ENCODE measurements at regions not wholly inside any gene's neighbourhood (a gene's known extent, or its start where the extent isn't known, plus 50 kb on each side); places are given as distances from the start of the nearest gene placed in this dataset.
"Not testable (repeated sequence)": the region's sequence is repeated elsewhere in the genome, so short reads cannot be mapped to it uniquely, and the experiment has no call there.

DNA sequence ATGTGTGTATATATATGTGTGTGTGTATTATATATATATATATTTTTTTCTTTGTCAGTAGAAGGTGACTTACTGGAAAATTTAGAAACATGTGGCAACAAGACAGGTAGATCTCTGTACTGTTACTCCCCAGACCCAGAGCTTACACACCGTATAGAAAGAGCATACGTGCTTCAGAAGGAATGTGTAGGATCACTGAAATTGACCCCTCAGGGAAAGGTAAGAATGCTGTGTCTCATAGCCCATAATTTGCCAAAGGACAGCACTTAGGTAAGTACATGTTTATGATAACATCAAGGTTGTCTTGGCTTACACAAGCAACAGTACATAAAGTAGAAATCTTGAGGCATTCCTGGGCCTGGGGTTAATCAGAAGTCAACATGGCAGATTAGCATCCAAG is 54.2 kb upstream of the PDE3B start:
- H3K27ac Mint-ChIP-seq, result no peak overlapping the region
- H3K27me3 Mint-ChIP-seq (ENCODE audit: low read depth), result no peaks in the 10 kb centered on the region
- H3K4me3 Mint-ChIP-seq, result no peak overlapping the region
- TF ChIP-seq, protein P1, sequence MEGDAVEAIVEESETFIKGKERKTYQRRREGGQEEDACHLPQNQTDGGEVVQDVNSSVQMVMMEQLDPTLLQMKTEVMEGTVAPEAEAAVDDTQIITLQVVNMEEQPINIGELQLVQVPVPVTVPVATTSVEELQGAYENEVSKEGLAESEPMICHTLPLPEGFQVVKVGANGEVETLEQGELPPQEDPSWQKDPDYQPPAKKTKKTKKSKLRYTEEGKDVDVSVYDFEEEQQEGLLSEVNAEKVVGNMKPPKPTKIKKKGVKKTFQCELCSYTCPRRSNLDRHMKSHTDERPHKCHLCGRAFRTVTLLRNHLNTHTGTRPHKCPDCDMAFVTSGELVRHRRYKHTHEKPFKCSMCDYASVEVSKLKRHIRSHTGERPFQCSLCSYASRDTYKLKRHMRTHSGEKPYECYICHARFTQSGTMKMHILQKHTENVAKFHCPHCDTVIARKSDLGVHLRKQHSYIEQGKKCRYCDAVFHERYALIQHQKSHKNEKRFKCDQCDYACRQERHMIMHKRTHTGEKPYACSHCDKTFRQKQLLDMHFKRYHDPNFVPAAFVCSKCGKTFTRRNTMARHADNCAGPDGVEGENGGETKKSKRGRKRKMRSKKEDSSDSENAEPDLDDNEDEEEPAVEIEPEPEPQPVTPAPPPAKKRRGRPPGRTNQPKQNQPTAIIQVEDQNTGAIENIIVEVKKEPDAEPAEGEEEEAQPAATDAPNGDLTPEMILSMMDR (IDR thresholded peaks at IDR 0.05; ENCODE audit: unreplicated experiment in 3 of 3), result no peak
- H3K4me1 Mint-ChIP-seq, result peaks cover 4% of the 10 kb centered on the region
- H3K9me3 Mint-ChIP-seq, result no peaks in the 10 kb centered on the region
- peaks cover 8% of the 10 kb centered on the region for H3K36me3 Mint-ChIP-seq (ENCODE audit: low read depth)

DNA sequence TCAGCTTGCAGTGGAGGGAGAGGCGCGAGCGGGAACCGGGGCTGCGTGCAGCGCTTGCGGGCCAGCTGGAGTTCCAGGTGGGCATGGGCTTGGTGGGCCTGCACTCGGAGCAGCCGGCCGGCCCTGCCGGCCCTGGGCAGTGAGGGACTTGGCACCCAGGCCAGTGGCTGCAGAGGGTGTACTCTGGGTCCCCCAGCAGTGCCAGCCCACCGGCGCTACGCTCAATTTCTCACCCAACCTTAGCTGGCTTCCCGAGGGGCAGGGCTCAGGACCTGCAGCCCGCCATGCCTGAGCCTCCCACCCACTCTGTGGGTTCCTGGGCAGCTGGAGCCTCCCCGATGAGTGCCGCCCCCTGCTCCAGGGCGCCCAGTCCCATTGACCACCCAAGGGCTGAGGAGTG is 52.6 kb upstream of the PDE3B start:
- H3K4me1 Mint-ChIP-seq; H3K36me3 Mint-ChIP-seq (ENCODE audit: low read depth); H3K27ac Mint-ChIP-seq; H3K27me3 Mint-ChIP-seq (ENCODE audit: low read depth); H3K4me3 Mint-ChIP-seq; H3K9me3 Mint-ChIP-seq: not testable (repeated sequence)

DNA sequence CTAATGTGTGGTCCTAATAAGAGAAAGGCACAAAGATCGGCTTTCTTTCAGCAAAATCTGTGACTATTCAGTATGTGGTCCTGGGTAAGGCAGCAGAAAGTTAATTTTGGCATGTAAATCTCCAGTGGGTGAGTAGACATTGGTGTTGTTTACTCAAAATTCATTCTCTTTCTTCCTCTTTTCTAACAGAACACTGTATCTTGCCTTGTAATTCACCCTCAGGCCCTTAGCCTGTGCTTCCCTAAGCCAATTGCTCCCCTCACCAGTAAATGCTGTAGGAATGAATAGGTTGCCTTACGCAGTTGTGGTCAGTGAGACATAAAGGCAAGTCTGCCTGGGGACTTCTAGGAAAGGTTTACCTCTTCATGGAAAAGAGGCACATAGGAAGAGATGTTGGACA is 49.9 kb upstream of the PDE3B start:
- H3K27me3 Mint-ChIP-seq (ENCODE audit: low read depth), result no peaks in the 10 kb centered on the region
- no peak overlapping the region for H3K4me3 Mint-ChIP-seq
- peak overlapping the region in 1 of 3 experiments; percentile 19 for H3K27ac Mint-ChIP-seq
- peaks cover 20% of the 10 kb centered on the region for H3K36me3 Mint-ChIP-seq (ENCODE audit: low read depth)
- TF ChIP-seq, protein P1 (IDR thresholded peaks at IDR 0.05; ENCODE audit: unreplicated experiment in 3 of 3), result no peak
- peaks cover 17% of the 10 kb centered on the region for H3K9me3 Mint-ChIP-seq
- no peaks in the 10 kb centered on the region for H3K4me1 Mint-ChIP-seq
